ENCODE measurements at regions not wholly inside any gene's neighbourhood (a gene's known extent, or its start where the extent isn't known, plus 50 kb on each side); places are given as distances from the start of the nearest gene placed in this dataset.
"Not testable (repeated sequence)": the region's sequence is repeated elsewhere in the genome, so short reads cannot be mapped to it uniquely, and the experiment has no call there.

- not testable (repeated sequence) for TF ChIP-seq CTCF (IDR thresholded peaks at IDR 0.05; ENCODE audit: insufficient read depth, low read length); REST (IDR thresholded peaks at IDR 0.05; ENCODE audit: insufficient replicate concordance, low read depth); POLR2AphosphoS5 (IDR thresholded peaks at IDR 0.05; ENCODE audit: low read depth); GABPA (IDR thresholded peaks at IDR 0.05; ENCODE audit: low read depth); SPI1 (IDR thresholded peaks at IDR 0.05; ENCODE audit: borderline replicate concordance, low read depth)
Measured at GRCh38 chr10:47600127-47600526, 76.7 kb upstream of the AGAP9 start.
